HG03097 (cell line): ENCODE measurements at regions not wholly inside any gene's neighbourhood (a gene's known extent, or its start where the extent isn't known, plus 50 kb on each side); places are given as distances from the start of the nearest gene placed in this dataset.
"Not testable (repeated sequence)": the region's sequence is repeated elsewhere in the genome, so short reads cannot be mapped to it uniquely, and the experiment has no call there.

Experiments used
- ATAC-seq: cut with Tn5 transposase; IDR thresholded peaks from one replicate; pipeline ENCODE4 v1.9.1; 2021; ENCODE audit not compliant: unreplicated experiment, low FRiP score

DNA sequence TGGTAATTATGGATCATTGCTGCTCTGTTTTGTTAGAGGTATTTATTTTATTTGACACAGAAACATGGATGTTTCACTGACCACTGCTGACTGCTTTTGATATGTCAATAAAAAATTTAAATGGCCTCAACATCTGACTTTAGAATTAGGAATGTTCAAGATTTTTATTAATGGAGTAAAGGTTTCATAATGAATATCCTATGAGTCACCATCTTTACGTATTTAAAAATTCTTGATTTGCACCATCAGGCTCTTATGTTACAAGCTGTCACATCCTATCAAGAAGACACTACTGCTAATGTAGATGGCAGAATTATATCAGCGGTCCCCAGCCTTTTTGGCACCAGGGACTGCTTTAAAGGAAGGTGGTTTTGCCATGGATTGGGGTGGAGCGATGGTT, 578.7 kb upstream of the NRP1 start:
- no peak for ATAC-seq

DNA sequence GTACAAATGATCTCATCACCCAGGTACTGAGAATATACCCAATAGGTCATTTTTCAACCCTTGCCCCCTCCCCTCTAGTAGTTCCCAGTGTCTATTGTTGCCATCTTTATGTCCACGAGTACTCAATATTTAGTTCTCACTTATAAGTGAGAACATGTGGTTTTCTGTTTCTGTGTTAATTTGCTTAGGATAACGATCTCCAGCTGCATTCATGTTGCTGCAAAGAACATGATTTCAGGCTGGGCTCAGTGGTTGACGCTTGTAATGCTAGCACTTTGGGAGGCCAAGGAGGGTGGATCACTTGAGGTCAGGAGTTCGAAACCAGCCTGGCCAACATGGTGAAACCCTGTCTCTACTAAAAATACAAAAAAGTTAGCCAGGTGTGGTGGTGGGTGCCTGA, 575.0 kb upstream of the NRP1 start:
- ATAC-seq = not testable (repeated sequence)

DNA sequence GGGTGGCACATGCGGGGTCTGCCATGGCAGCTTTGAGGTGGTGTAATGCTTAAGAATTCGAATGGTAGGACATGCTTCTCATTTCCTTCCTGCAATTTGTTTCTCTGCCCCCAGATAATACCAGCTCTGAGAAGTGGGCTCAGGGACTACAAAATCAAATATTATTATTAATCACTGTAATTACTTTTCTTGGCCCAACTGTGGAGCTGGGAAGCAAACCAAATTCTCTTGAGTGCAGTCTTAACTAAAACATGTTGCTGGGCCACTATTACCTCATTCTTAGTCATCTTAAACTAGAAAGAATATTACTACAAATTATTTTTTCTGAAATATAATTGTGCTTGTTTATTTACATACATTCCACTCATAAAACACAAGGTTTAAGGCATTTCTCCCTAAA, 566.7 kb upstream of the NRP1 start:
- no peak for ATAC-seq

GRCh38 chr10:33900596-33900995, 566.1 kb upstream of the NRP1 start:
- no peak for ATAC-seq

DNA sequence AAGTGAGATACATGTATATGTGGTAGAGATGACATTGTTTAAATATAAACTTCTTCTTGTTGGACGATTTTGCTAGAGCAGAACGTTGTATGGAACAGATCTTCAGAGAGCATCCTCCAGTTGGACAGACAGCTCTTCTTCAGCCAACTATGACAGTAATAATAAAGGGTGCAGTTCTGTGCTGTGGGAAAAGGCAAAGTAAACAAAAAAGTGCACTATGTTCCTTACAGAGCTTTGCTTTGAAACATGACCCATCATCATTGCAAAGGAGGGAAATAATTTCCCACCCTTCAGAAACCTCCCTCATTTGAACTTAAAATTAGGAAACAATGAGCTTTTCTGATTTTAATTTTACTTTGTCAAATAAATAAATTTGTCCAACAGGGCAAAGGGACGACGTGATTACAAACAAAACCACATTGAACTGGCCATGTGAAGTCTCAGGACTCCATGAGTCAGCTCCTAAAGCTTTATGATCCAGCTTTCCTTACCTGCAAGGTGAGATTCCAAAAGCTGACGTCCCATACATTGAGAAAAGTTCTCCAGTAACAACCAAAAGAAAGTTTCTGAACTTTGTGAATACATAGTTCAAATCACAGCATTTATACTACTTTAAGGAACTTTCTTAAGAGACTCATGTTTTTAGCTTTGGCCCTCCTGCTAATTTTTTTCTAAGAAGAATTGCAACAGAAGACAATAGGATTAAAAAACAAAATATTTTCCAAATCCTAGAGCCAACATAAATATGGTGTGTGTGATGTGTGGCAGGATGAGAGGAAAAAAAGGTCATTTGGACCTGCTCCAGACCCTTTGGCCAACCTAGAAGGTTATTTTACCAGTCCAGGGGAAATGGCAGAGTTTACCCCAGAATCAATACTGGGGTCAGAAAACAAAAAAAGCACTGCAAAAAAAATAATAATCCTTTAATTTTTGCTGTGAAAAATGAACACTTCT, 565.4 kb upstream of the NRP1 start:
- no peak for ATAC-seq

DNA sequence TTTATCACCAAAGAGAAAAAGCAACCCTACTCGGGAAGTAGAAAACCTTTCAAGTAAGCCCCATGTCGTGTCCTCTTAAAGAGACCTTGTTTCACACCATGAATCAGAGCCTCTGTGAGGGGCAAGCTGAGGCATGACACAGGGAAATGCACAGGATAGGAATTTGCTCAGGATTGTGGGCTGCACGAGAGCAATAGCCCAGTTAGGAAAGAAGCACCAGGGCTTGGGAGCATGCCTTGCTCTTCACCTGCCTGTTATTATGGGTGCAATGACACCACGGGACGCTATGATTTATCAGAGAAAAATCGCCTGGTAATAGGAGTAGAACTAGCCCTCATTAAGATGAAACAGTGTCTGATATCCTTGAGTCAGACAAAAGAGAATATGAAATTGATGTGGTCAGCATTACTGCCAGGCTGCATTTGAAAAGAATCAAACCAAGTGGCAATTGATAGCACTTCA, 562.9 kb upstream of the NRP1 start:
- no peak for ATAC-seq

DNA sequence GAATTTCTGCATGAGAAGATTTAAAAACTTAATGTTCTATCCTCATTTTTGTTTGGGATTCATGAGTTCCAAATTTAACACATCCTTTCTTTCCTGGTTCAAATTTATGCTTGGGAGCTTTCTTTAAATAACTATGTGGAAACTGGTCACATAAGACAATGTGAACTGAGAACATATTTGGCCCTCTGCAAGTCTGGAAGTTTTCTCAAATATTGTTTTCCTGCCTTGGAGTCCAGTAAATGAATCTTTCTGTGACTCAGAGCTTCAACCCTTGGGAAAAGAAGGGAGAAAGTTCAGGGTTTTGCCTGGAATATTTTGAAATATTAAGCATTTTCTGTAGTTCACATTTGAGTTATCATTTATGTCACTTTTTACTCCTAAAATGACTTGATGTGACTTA, 559.0 kb upstream of the NRP1 start:
- ATAC-seq = no peak

GRCh38 chr10:33889371-33889770, 554.9 kb upstream of the NRP1 start:
- no peak for ATAC-seq

DNA sequence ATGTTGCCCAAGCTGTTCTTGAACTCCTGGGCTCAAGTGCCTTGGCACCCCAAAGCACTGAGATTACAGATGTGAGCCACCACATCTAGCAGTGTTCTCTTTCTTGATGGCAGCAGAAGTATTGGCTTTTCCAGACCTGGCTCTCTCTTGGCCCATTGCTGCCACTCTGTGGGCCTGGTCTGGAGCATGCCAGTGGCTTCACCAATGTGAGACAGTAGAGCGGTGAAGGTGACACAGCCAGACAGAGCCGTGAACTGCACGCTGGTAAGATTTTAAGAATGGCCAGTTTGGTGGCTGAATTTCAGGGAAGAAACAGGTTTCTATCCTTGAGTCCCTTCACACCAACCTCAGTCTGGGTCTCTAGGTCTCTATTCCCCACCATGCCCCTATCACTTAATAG, 552.7 kb upstream of the NRP1 start:
- no peak for ATAC-seq

DNA sequence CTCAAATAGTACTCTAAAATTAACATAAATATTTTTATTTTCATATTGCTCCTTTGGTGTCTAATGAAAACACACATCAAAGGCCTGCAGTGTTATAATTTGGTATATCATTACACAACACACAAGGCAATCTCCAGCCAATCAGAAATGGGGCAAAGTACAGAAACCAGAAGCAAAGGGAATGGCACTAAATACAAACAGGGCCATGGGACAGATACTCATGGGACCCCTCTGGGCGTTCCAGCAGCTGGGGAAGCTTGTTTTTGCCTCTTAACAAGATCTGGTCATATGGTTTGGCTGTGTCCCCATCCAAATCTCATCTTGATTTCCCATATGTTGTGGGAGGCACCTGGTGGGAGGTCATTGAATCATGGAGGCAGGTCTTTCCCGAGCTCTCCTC, 551.8 kb upstream of the NRP1 start:
- ATAC-seq = no peak

DNA sequence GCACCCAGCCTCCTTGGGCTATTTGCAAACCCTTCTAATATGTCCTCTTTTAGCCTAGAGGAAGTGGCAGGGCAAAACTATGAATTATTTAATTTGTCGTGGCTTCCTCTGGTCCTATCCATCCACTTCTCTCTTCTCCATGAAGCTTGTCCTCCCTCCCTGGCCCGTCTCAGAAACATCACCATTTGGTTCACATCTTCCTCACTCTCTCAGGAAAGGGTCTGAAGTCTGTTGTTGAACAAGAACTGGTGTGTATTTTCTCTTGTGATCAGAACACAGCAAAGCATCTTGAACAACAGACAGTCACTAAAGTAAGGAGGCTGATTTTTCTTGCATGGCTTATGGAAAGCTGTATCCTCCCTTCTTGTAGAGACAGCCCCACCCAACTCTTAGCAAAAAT, 550.1 kb upstream of the NRP1 start:
- ATAC-seq = no peak

DNA sequence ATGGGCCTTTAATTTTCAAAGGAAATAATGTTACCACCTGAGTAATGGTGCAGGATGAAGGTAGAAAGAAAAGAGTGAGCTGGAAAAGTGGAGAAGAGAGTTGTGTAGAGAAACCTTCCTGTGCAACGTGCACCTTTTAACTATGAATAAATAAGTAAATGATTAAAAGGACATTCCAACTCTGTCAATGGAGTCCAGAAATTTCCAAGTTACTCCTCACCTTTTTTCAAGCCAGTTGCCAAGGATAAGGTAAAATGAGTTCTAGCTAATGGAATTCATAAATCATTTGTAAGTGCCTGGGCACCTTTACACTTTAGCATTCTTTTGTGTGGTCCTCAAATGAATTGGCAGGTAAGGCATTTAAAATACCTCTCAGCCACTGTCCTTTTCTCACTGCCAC, 549.4 kb upstream of the NRP1 start:
- ATAC-seq = no peak

GRCh38 chr10:33882996-33883395, 548.5 kb upstream of the NRP1 start:
- no peak for ATAC-seq

DNA sequence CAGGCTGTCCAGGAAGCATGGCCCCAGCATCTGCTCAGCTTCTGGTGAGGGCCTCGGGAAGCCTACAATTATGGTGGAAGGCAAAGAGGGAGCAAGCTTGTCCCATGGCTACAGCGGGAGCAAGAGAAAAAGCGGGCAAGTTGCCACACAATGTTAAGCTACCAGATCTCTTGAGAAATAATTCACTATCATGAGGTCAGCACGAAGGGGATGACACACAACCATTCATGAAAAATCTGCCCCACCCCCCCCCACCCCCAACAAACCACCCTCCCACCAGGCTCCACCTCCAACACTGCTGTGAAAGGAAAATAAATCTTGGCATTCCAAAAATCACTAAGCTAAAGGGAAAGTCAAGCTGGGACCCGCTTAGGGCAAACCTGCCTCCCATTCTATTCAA, 545.8 kb upstream of the NRP1 start:
- ATAC-seq = no peak

DNA sequence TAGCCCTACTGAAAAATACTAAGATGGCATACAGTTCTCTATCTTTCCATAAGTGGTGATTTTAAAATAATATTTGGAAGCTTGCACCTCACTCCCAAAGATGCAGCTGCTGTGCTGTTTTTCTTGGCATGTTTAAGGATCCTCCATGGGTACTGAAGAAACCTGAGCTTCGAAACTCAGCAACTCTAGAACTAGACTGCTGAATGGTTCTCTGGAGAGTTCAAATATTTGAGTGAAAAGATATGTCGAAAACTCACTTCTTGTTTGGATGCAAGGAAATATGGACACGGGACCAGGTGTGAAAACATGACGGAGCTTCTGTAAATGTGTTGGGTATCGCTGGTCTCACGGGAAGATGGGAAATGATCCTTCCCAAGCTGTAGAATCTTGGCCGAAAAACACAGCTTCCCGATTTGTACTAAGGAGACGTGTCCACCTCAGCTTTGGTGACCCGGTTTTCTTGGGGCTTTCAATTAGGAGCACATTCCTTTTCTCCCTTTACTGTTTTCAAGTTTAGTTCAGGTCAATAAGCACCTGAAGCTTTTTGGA, 543.8 kb upstream of the NRP1 start:
- ATAC-seq = no peak

GRCh38 chr10:33876584-33877400, 542.3 kb upstream of the NRP1 start:
- ATAC-seq = no peak

DNA sequence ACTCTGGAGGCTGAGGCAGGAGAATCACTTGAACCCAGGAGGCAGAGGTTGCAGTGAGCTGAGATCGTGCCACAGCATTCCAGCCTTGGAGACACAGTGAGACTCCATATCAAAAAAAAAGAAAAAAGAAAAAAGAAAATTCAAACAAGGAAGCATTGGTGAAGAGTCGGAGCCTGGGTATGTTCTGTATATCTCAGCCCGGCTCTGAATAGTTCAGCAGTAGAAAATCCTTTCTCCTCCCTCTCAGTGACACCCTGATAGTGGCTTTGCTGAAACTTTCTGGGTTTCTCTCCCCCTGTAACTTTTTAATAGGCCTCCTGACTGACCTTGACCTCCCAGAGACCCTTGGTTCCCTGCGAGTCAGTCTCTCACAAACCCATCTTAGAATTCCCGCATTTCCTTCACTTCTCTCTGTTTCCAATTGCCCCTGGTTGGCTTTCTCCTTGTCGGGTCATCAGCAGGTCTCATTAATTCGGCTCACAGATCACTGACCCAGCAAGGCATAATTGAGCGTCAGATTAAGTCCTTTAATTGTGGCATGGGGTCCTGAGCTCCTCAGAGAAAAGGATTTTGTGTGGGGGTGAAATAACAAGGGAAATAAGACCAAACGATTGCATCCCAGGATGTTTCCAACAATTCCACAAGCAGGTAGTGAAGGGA, 541.6 kb upstream of the NRP1 start:
- ATAC-seq = no peak

DNA sequence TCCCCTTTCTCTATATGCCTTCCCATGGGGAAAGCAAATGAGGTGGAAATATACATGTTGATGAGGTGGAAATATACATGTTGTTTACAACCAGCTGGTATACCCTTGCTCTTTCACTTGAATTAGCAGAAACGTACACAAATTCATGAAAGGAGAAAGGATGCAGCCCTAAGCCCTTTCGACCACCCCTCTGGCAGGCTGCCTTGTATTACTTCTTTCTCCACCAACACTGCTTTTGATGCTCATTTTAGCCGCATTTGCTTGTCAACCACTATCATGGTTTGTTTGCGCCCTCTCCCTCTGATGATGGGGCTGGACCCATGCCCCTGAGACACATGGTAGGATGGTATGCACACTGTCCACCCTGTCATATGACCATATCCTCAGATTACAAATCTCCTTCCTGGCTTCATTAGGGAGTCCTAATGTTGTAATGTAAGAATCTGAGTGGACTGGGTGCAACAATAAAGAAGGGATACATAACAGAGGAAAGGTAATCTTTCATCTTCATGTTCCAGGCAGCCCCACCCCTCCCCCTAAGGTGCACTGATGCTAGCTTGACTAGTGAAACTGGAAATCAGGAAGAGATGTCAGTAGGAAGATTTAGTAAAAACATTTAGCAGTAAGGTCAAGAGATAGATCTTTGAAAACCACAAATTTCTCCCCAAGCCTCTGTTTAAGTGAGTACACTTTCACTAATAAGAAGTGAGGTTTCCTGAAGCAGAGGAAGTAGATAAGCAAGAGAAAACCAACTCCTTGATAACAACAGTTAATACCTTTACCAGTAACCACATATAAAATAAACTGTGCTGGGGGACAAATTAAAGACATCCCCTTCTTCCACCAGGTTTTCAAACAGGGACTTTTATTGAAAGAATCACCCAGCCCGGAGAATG, 536.8 kb upstream of the NRP1 start:
- no peak for ATAC-seq

- no peak for ATAC-seq
These were observed 535.0 kb upstream of the NRP1 start for GRCh38 chr10:33869481-33869880.

GRCh38 chr10:33869028-33869427, 534.6 kb upstream of the NRP1 start:
- no peak for ATAC-seq
